ENCODE measurements at regions not wholly inside any gene's neighbourhood (a gene's known extent, or its start where the extent isn't known, plus 50 kb on each side); places are given as distances from the start of the nearest gene placed in this dataset.

DNA sequence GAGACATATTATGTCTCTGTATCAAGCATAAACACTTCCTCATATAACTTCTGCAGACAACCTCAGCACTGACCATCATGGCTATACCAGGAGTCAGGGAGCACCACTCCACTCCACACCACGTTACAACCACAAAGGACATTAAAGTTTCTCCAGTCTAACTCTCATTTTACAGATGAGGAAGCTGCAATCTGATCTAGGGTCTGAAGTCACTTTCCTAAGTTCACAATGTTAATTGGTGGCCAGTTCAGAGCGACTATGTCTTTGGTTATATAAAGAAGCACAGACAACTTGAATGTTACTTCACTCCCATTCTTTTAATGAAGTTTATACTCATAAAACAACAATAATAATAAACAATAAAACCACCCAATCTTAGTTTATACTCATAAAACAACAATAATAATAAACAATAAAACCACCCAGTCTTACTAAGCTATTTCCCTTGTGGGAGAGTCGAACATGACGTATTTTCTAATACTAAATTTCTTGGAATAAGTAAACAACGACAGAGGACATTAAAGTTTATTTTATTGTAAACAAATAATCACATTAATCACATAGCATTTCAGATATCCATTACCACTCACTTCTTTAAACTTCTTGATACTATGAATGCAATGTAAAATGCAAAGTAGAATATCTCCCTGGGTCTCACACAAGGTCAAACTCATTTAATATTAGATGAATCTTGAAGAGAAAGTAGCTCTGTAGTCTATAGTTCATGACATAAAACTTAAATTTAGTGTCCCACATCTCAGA is 72.4 kb upstream of the SSTR1 start:
- Histone ChIP-seq H3K27ac (no peak overlapping the region), H3K4me3 (no peak overlapping the region), H3K9me3 (no peaks in the 10 kb centered on the region), H3K27me3 (ENCODE audit: insufficient read depth in 3 of 3, low read length in 2 of 3) (no peaks in the 10 kb centered on the region), H3K36me3 (ENCODE audit: insufficient read depth in 1 of 2, low read depth in 1 of 2) (no peaks in the 10 kb centered on the region), H3K4me1 (no peaks in the 10 kb centered on the region)
- ATAC-seq: no peak
- WGBS, 3 donors: 61 to 62% (median 61%) methylated on average over 5 of the region's 5 CpGs
- no peak for DNase-seq
- intact Hi-C loops (cut with DNase I): no loop called here
- TF ChIP-seq, protein P1, sequence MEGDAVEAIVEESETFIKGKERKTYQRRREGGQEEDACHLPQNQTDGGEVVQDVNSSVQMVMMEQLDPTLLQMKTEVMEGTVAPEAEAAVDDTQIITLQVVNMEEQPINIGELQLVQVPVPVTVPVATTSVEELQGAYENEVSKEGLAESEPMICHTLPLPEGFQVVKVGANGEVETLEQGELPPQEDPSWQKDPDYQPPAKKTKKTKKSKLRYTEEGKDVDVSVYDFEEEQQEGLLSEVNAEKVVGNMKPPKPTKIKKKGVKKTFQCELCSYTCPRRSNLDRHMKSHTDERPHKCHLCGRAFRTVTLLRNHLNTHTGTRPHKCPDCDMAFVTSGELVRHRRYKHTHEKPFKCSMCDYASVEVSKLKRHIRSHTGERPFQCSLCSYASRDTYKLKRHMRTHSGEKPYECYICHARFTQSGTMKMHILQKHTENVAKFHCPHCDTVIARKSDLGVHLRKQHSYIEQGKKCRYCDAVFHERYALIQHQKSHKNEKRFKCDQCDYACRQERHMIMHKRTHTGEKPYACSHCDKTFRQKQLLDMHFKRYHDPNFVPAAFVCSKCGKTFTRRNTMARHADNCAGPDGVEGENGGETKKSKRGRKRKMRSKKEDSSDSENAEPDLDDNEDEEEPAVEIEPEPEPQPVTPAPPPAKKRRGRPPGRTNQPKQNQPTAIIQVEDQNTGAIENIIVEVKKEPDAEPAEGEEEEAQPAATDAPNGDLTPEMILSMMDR (IDR thresholded peaks at IDR 0.05): no peak

DNA sequence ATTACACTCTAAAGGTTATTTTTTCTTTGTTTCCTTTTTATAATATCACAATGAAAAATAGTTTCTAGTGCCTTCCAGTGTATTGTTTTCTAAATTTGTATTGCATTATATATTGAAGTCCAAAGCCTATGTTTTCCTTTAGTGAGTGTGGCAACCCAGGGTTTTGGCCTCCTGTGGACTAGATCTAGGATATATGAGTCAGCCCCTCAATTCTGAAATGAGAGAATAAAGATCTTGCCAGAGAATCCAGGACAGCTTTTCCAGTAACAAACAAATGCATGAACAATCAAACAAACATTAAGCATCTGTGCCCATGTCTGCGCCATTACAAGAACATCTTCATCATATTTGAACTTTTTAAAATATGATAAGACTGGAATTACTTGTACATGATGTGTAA is 70.7 kb upstream of the SSTR1 start:
- ATAC-seq (no peak), DNase-seq (no peak)
- no peaks in the 10 kb centered on the region for H3K36me3 ChIP-seq (ENCODE audit: insufficient read depth in 1 of 2, low read depth in 1 of 2)
- 89 to 98% (median 95%) methylated on average over 1 of the region's 1 CpG for WGBS, 3 donors
- H3K4me1 ChIP-seq: no peaks in the 10 kb centered on the region
- H3K27me3 ChIP-seq (ENCODE audit: insufficient read depth in 3 of 3, low read length in 2 of 3): no peaks in the 10 kb centered on the region
- H3K27ac ChIP-seq: no peak overlapping the region
- no peak overlapping the region for H3K4me3 ChIP-seq
- H3K9me3 ChIP-seq: no peaks in the 10 kb centered on the region
- TF ChIP-seq, protein P1 (IDR thresholded peaks at IDR 0.05): no peak
- intact Hi-C loops (cut with DNase I): no loop called here

DNA sequence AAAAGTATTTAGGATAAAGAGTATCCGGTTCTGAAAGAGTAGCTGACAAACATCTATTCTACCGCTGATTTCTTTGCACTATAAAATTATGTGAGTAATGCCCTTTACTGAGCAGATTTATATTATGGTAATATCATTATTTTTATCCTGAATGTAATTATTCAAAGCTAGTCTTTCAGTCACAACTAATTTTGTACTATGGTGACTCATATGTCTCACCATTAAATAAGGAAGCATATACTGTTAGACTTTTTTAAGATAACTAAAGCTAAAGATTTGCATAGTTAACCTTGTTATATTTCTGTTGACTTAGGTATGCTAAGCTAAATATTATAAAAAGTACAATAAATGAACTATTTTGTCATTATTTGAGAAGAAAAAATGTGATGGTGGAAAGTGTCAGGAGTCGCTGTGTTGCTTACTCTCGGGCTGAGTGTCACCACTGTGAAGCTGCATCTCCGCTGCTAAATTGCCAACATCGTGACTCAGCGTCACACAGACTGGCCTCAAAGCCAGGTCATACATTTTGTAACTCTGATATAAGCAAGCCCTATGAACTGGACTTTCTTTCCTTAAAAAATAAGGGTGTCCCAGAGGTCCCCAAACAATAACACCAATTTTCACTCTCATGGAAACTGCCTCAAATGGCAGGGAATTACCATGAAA is 69.1 kb upstream of the SSTR1 start:
- Histone ChIP-seq H3K36me3 (ENCODE audit: insufficient read depth in 1 of 2, low read depth in 1 of 2) (no peaks in the 10 kb centered on the region), H3K9me3 (no peaks in the 10 kb centered on the region), H3K27me3 (ENCODE audit: insufficient read depth in 3 of 3, low read length in 2 of 3) (no peaks in the 10 kb centered on the region), H3K27ac (no peak overlapping the region), H3K4me3 (no peak overlapping the region), H3K4me1 (no peaks in the 10 kb centered on the region)
- intact Hi-C loops (cut with DNase I): no loop called here
- DNase-seq (no peak), ATAC-seq (no peak)
- TF ChIP-seq, protein P1 (IDR thresholded peaks at IDR 0.05): no peak
- 78 to 86% (median 82%) methylated on average over 7 of the region's 7 CpGs for WGBS, 3 donors

DNA sequence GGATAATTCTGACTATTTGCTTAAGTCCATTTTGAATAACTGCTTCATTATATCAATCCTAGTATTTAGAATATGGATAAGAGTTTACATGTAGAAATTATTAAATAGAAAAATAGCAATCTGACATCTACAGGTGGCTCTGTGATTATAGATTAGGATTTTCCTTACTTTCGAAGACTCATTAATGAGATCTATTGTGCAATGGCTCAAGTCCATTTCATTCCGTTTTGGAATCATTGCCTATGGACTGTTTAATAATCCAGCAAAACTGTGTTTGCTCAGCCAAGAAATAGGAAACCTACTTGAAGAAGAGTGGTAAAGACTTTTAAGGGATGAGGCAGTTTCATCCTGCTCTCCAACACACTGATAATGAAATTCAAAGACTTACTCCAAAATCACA is 67.8 kb upstream of the SSTR1 start:
- 78 to 86% (median 85%) methylated on average over 2 of the region's 2 CpGs for WGBS, 3 donors
- TF ChIP-seq, protein P1 (IDR thresholded peaks at IDR 0.05): no peak
- Histone ChIP-seq H3K27ac (no peak overlapping the region), H3K4me1 (no peaks in the 10 kb centered on the region), H3K36me3 (ENCODE audit: insufficient read depth in 1 of 2, low read depth in 1 of 2) (no peaks in the 10 kb centered on the region), H3K9me3 (no peaks in the 10 kb centered on the region), H3K27me3 (ENCODE audit: insufficient read depth in 3 of 3, low read length in 2 of 3) (no peaks in the 10 kb centered on the region), H3K4me3 (no peak overlapping the region)
- DNase-seq (no peak), ATAC-seq (no peak)
- intact Hi-C loops (cut with DNase I): no loop called here

Data from psoas muscle (tissue), 7 donors.